HCT116 (cell line): ENCODE measurements at regions not wholly inside any gene's neighbourhood (a gene's known extent, or its start where the extent isn't known, plus 50 kb on each side); places are given as distances from the start of the nearest gene placed in this dataset.

Experiments used
- ATAC-seq: fragments of 200-7000 bp; cut with Tn5 transposase; 2 replicates; pipeline ENCODE4 v1.9.1; 2020; ENCODE audit warnings: mild to moderate bottlenecking, moderate library complexity
- BruUV-seq: library from RNA; stranded (reverse); fragments of 400-500 nt; replicated peaks from 2 replicates; lab custom pipeline; 2021; lab: Mats Ljungman, UMichigan
- CTCF ChIA-PET: fragments of 300-600 bp; sonication (Branson Sonifier 250); formaldehyde crosslinking; loops from one replicate; lab custom pipeline; 2021; ENCODE audit warnings: antibody characterized with exemption; lab: Charles Lee
- POLR2A ChIA-PET: fragments of 300-600, 350-600 bp; sonication (Branson Sonifier 250); formaldehyde crosslinking; loops from one replicate; lab custom pipeline; 2021; ENCODE audit warnings: antibody characterized with exemption; lab: Charles Lee
- RAD21 ChIA-PET, 2 experiments: fragments of 300-600 bp; sonication (Branson Sonifier 250); formaldehyde crosslinking; loops; one replicate each; lab custom pipeline; 2023; ENCODE audit warnings: low total read pairs in 2 of 2; ENCODE audit not compliant: uncharacterized antibody in 2 of 2, unreplicated experiment in 2 of 2, low non-redundant PET in 1 of 2; lab: Charles Lee
- DNase-seq: peaks from one replicate; pipeline ENCODE4 v3.0.0-alpha.2; 2010; ENCODE audit warnings: low read depth, low spot score
- H2AFZ ChIP-seq: fragments of 200-600 bp; shearing (Covaris generic), sonication (generic); 2 replicates; pipeline ENCODE4 v1.6.1; 2017; ENCODE audit warnings: low read depth, mixed run types, mixed read lengths, antibody characterized with exemption, low read length; ENCODE audit not compliant: poor library complexity, severe bottlenecking
- H3K27ac ChIP-seq: 2 replicates; pipeline ENCODE4 v1.5.1; 2012; ENCODE audit warnings: low read depth, low read length
- H3K27me3 ChIP-seq: fragments of 200-600 bp; sonication (generic); 2 replicates; pipeline ENCODE4 v1.6.1; 2016; ENCODE audit warnings: mixed run types, low read length, mixed read lengths; ENCODE audit not compliant: insufficient read depth
- H3K36me3 ChIP-seq, 2 experiments: fragments of 200-500 bp in 1 of 2; fragments of 200-600 bp in 1 of 2; sonication (Bioruptor generic) in 1 of 2; sonication (generic) in 1 of 2; 2 replicates each; pipeline versions ENCODE4 v1.5.1 to v1.6.1; 2014 to 2016; ENCODE audit warnings: low read length in 2 of 2, inconsistent platforms in 1 of 2, mixed read lengths in 1 of 2, mixed run types in 1 of 2; ENCODE audit not compliant: insufficient read depth in 2 of 2, control insufficient read depth in 1 of 2
- H3K4me1 ChIP-seq, 2 experiments: fragments of 200-600 bp in 1 of 2; sonication (generic) in 1 of 2; 2 replicates each; pipeline versions ENCODE4 v1.5.1 to v1.6.1; 2012 to 2017; ENCODE audit warnings: low read length in 2 of 2, inconsistent platforms in 1 of 2, mild to moderate bottlenecking in 1 of 2, mixed read lengths in 1 of 2, mixed run types in 1 of 2, moderate library complexity in 1 of 2; ENCODE audit not compliant: insufficient read depth in 2 of 2, control insufficient read depth in 1 of 2
- H3K4me2 ChIP-seq: fragments of 200-600 bp; sonication (generic); 2 replicates; pipeline ENCODE4 v1.6.1; 2017; ENCODE audit warnings: mixed run types, low read length, mixed read lengths
- H3K4me3 ChIP-seq, 2 experiments: fragments of 200-600 bp in 1 of 2; sonication (generic) in 1 of 2; replicated peaks in 1 of 2; 2 replicates each; pipeline ENCODE4 v1.5.1; 2011 to 2016; ENCODE audit warnings: low read length in 2 of 2, control low read depth in 1 of 2, low read depth in 1 of 2, mild to moderate bottlenecking in 1 of 2, mixed read lengths in 1 of 2, mixed run types in 1 of 2
- H3K79me2 ChIP-seq: fragments of 200-600 bp; sonication (generic); 2 replicates; pipeline ENCODE4 v1.6.1; 2017; ENCODE audit warnings: mild to moderate bottlenecking, mixed run types, low read length, moderate library complexity, mixed read lengths; ENCODE audit not compliant: insufficient read depth
- H3K9ac ChIP-seq: fragments of 200-600 bp; sonication (generic); 2 replicates; pipeline ENCODE4 v1.6.1; 2016; ENCODE audit warnings: low read length, mixed read lengths
- H3K9me2 ChIP-seq: fragments of 200-600 bp; sonication (generic), shearing (Covaris generic); 2 replicates; pipeline ENCODE4 v1.6.1; 2017; ENCODE audit warnings: mixed run types, mild to moderate bottlenecking, moderate library complexity; ENCODE audit not compliant: insufficient read depth
- H3K9me3 ChIP-seq, 2 experiments: fragments of 200-500 bp in 1 of 2; fragments of 200-600 bp in 1 of 2; sonication (Bioruptor generic) in 1 of 2; sonication (generic) in 1 of 2; 2 replicates each; pipeline ENCODE4 v1.6.1; 2014 to 2017; ENCODE audit warnings: low read length in 2 of 2, mixed read lengths in 2 of 2, inconsistent platforms in 1 of 2, low read depth in 1 of 2, mild to moderate bottlenecking in 1 of 2, mixed run types in 1 of 2, moderate library complexity in 1 of 2; ENCODE audit not compliant: control insufficient read depth in 1 of 2, insufficient read depth in 1 of 2
- H4K20me1 ChIP-seq: fragments of 200-600 bp; sonication (generic), shearing (Covaris generic); 2 replicates; pipeline ENCODE4 v1.6.1; 2017; ENCODE audit warnings: mixed run types, mild to moderate bottlenecking, moderate library complexity; ENCODE audit not compliant: insufficient read depth
- ATF3 ChIP-seq: IDR thresholded peaks from 2 replicates; pipeline ENCODE4 v1.6.1; 2012
- CBX3 ChIP-seq: IDR thresholded peaks from 2 replicates; pipeline ENCODE4 v1.6.1; 2012; ENCODE audit warnings: low read depth
- CTCF ChIP-seq, 3 experiments: fragments of 200-600 bp in 1 of 3; sonication (generic) in 1 of 3; IDR thresholded peaks in 2 of 3; conservative IDR thresholded peaks in 1 of 3; 2 replicates each; pipeline ENCODE4 v1.5.1; 2012 to 2017; ENCODE audit warnings: low read depth in 2 of 3, low read length in 2 of 3, antibody characterized with exemption in 1 of 3, borderline replicate concordance in 1 of 3, control low read depth in 1 of 3, mild to moderate bottlenecking in 1 of 3, mixed read lengths in 1 of 3, mixed run types in 1 of 3, moderate library complexity in 1 of 3; ENCODE audit not compliant: insufficient read depth in 1 of 3
- EGR1 ChIP-seq: IDR thresholded peaks from 2 replicates; pipeline ENCODE4 v1.6.1; 2012; ENCODE audit warnings: low read depth
- ELF1 ChIP-seq: IDR thresholded peaks from 2 replicates; pipeline ENCODE4 v1.6.1; 2012; ENCODE audit warnings: low read depth, borderline replicate concordance
- EZH2 ChIP-seq: fragments of 200-600 bp; sonication (generic); IDR thresholded peaks from 2 replicates; pipeline ENCODE4 v1.6.1; 2017; ENCODE audit warnings: antibody characterized with exemption, mixed run types
- FOSL1 ChIP-seq: IDR thresholded peaks from 2 replicates; pipeline ENCODE4 v1.6.1; 2012; ENCODE audit warnings: low read depth
- MAX ChIP-seq: IDR thresholded peaks from 2 replicates; pipeline ENCODE4 v1.6.1; 2012
- POLR2AphosphoS5 ChIP-seq: IDR thresholded peaks from 2 replicates; pipeline ENCODE4 v1.6.1; 2011; ENCODE audit warnings: mild to moderate bottlenecking, low read depth, low read length, moderate library complexity
- RAD21 ChIP-seq: IDR thresholded peaks from 2 replicates; pipeline ENCODE4 v1.6.1; 2012; ENCODE audit warnings: low read depth, mild to moderate bottlenecking
- SIN3A ChIP-seq: IDR thresholded peaks from 2 replicates; pipeline ENCODE4 v1.6.1; 2012; ENCODE audit warnings: low read depth
- SP1 ChIP-seq: IDR thresholded peaks from 2 replicates; pipeline ENCODE4 v1.6.1; 2012; ENCODE audit warnings: low read depth
- SRF ChIP-seq: IDR thresholded peaks from 2 replicates; pipeline ENCODE4 v1.6.1; 2012; ENCODE audit warnings: low read depth
- TCF7L2 ChIP-seq: IDR thresholded peaks from 2 replicates; pipeline ENCODE4 v1.7.0; 2011; ENCODE audit warnings: borderline replicate concordance, inconsistent platforms; ENCODE audit not compliant: insufficient read depth, insufficient read length; ENCODE audit errors: extremely low read depth
- YY1 ChIP-seq: IDR thresholded peaks from 2 replicates; pipeline ENCODE4 v1.6.1; 2011; ENCODE audit warnings: low read length, low read depth, moderate library complexity, mild to moderate bottlenecking; ENCODE audit not compliant: insufficient replicate concordance; ENCODE audit errors: extremely low read depth
- ZBTB33 ChIP-seq: IDR thresholded peaks from 2 replicates; pipeline ENCODE4 v1.6.1; 2011; ENCODE audit warnings: mild to moderate bottlenecking, low read length, moderate library complexity; ENCODE audit not compliant: insufficient replicate concordance; ENCODE audit errors: extremely low read depth
- ZFX ChIP-seq: fragments of 450-650 bp; IDR thresholded peaks from 2 replicates; pipeline ENCODE4 v1.6.1; 2017
- ZNF274 ChIP-seq: fragments of 200-500 bp; sonication (Bioruptor generic); IDR thresholded peaks from 2 replicates; pipeline ENCODE4 v1.6.1; 2014; ENCODE audit warnings: mild to moderate bottlenecking, low read depth, low read length, inconsistent platforms
- intact Hi-C: fragments of 100-400 bp; cut with micrococcal nuclease; formaldehyde crosslinking; loops from 2 replicates; pipeline ENCODE4 v1.10.0; 2022

- no TSS peak for BruUV-seq
- DNase-seq = no peak
- no peak overlapping the region for H3K9ac ChIP-seq
- ChIA-PET POLR2A (no interaction called here), CTCF (no interaction called here), RAD21 (interaction anchor here in 1 of 2 experiments (0.6 kb wide), 1 partner anchor 121 kb away, joined by 6 read pairs; no protein-coding TSS in a partner anchor)
- H3K27me3 ChIP-seq = no peaks in the 10 kb centered on the region
- TF ChIP-seq ZFX (no peak), CBX3 (no peak), EGR1 (no peak), RAD21 (no peak)
- H3K4me2 ChIP-seq = no peak overlapping the region
- H3K4me1 ChIP-seq = no peaks in the 10 kb centered on the region
- no peaks in the 10 kb centered on the region for H3K9me2 ChIP-seq
- H3K4me3 ChIP-seq = no peak overlapping the region
- H3K79me2 ChIP-seq = no peaks in the 10 kb centered on the region
- no peak for ATAC-seq
- intact Hi-C loops = no loop called here
- H3K9me3 ChIP-seq = no peaks in the 10 kb centered on the region
- H3K36me3 ChIP-seq = no peaks in the 10 kb centered on the region
- no peak overlapping the region for H3K27ac ChIP-seq
- H2AFZ ChIP-seq = no peak overlapping the region
- H4K20me1 ChIP-seq = no peaks in the 10 kb centered on the region
These were observed 175.7 kb downstream of the FAM43A start for GRCh38 chr3:194861375-194861774.

GRCh38 chr3:194865061-194865460 is 179.4 kb downstream of the FAM43A start:
- Histone ChIP-seq H3K9me3 (no peaks in the 10 kb centered on the region), H3K4me2 (no peak overlapping the region), H3K27me3 (no peaks in the 10 kb centered on the region), H3K36me3 (no peaks in the 10 kb centered on the region), H2AFZ (no peak overlapping the region), H3K27ac (no peak overlapping the region), H3K4me3 (no peak overlapping the region), H3K9me2 (no peaks in the 10 kb centered on the region), H3K9ac (no peak overlapping the region), H3K4me1 (peaks cover 4 to 8% of the 10 kb centered on the region in 2 experiments), H3K79me2 (no peaks in the 10 kb centered on the region), H4K20me1 (no peaks in the 10 kb centered on the region)
- TF ChIP-seq SRF (no peak), ELF1 (no peak), MAX (no peak), EZH2 (no peak), ZNF274 (no peak), ZFX (no peak), CTCF (IDR thresholded peaks at IDR 0.05 in 2 of 3, conservative IDR thresholded peaks at IDR 0.05 in 1 of 3; ENCODE audit: borderline replicate concordance in 1 of 3, insufficient read depth in 1 of 3, low read depth in 2 of 3, low read length in 2 of 3) (no peak), SP1 (no peak), YY1 (no peak), FOSL1 (no peak), ZBTB33 (no peak), SIN3A (no peak), POLR2AphosphoS5 (no peak), CBX3 (no peak), ATF3 (no peak), TCF7L2 (no peak), EGR1 (no peak)
- BruUV-seq = no TSS peak
- ChIA-PET RAD21 (no interaction called here), CTCF (no interaction called here), POLR2A (no interaction called here)
- intact Hi-C loops = no loop called here
- no peak for ATAC-seq
- no peak for DNase-seq
